ENCODE measurements at regions not wholly inside any gene's neighbourhood (a gene's known extent, or its start where the extent isn't known, plus 50 kb on each side); places are given as distances from the start of the nearest gene placed in this dataset.

DNA sequence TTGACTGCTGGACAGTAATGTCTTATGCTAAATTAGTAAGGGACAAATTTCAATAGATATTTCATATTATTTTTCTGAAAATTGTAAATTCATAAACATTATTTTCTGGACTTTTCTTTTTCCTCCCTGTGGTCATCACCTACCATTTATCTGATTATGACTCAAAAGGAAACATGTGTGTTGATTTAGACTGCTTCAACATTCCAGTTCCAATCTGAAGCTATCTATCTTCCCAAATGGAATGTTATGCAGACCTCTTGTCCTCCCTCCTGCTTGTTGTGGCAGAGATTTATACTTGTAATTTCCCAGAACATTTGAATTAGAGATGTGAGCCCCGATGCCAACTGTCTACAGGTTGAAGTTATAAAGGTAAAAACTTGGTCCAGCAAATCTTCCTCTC, 803.4 kb downstream of the TUSC7 start:
- Mint-ChIP-seq H3K27me3 (no peaks in the 10 kb centered on the region), H3K4me3 (no peak overlapping the region), H3K4me1 (ENCODE audit: low read depth) (no peaks in the 10 kb centered on the region), H3K27ac (no peak overlapping the region), H3K9me3 (peaks cover 6% of the 10 kb centered on the region), H3K36me3 (ENCODE audit: low read depth) (no peaks in the 10 kb centered on the region)
- intact Hi-C loops (cut with micrococcal nuclease): no loop called here

DNA sequence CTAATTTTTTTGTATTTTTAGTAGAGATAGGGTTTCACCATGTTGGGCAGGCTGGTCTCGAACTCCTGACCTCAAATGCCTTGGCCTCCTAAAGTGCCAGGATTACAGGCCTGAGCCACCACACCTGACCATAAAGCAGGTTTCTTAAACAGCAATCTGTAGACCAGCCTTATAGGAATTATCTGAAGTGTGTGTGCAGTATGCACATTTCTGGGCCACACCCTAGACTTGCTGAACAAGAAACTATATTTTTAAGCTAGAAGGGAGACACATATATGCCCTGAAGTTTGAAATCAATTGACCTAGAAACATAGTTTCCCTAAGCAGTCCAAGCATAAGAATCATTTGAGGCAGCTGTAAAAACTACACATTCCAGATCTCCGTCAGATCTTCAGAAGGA, 805.7 kb downstream of the TUSC7 start:
- H3K27me3 Mint-ChIP-seq: no peaks in the 10 kb centered on the region
- no peaks in the 10 kb centered on the region for H3K9me3 Mint-ChIP-seq
- H3K27ac Mint-ChIP-seq: no peak overlapping the region
- no peaks in the 10 kb centered on the region for H3K4me1 Mint-ChIP-seq (ENCODE audit: low read depth)
- no peak overlapping the region for H3K4me3 Mint-ChIP-seq
- no peaks in the 10 kb centered on the region for H3K36me3 Mint-ChIP-seq (ENCODE audit: low read depth)
- intact Hi-C loops (cut with micrococcal nuclease): no loop called here

DNA sequence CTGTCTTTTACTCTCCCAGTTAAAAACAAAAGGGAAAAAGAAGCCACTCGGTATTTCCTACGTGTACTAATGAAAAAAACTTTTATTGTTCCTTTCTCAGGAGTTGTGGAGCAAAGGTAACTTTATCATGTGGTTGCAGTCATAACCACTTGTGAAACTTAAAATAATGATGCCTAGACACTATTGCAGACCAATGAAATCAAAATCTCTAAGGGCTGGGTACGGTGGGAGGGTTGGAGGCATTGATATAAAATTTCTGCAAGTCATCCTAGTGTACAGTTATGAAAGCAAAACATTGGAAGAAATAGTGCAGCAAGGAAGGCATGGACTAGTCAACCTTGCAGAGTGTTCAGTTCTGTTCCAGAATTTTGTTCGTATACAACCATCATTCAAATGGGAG, 808.8 kb downstream of the TUSC7 start:
- Mint-ChIP-seq H3K9me3 (no peaks in the 10 kb centered on the region), H3K4me3 (no peak overlapping the region), H3K4me1 (ENCODE audit: low read depth) (no peaks in the 10 kb centered on the region), H3K27me3 (no peaks in the 10 kb centered on the region), H3K36me3 (ENCODE audit: low read depth) (no peaks in the 10 kb centered on the region), H3K27ac (no peak overlapping the region)
- intact Hi-C loops (cut with micrococcal nuclease): no loop called here

- intact Hi-C loops (cut with micrococcal nuclease): no loop called here
- Mint-ChIP-seq H3K27ac (no peak overlapping the region), H3K4me1 (ENCODE audit: low read depth) (peaks cover 2% of the 10 kb centered on the region), H3K9me3 (no peaks in the 10 kb centered on the region), H3K4me3 (no peak overlapping the region), H3K27me3 (no peaks in the 10 kb centered on the region), H3K36me3 (ENCODE audit: low read depth) (no peaks in the 10 kb centered on the region)
Observed at GRCh38 chr3:117519776-117520175, 810.2 kb downstream of the TUSC7 start.

GRCh38 chr3:117520582-117520981, 811.0 kb downstream of the TUSC7 start:
- intact Hi-C loops (cut with micrococcal nuclease): no loop called here
- Mint-ChIP-seq H3K36me3 (ENCODE audit: low read depth) (no peaks in the 10 kb centered on the region), H3K27ac (no peak overlapping the region), H3K9me3 (no peaks in the 10 kb centered on the region), H3K4me3 (no peak overlapping the region), H3K27me3 (no peaks in the 10 kb centered on the region), H3K4me1 (ENCODE audit: low read depth) (peaks cover 5% of the 10 kb centered on the region)

- H3K4me3 Mint-ChIP-seq: no peak overlapping the region
- no peaks in the 10 kb centered on the region for H3K27me3 Mint-ChIP-seq
- H3K4me1 Mint-ChIP-seq (ENCODE audit: low read depth): peaks cover 5% of the 10 kb centered on the region
- intact Hi-C loops (cut with micrococcal nuclease): no loop called here
- H3K27ac Mint-ChIP-seq: no peak overlapping the region
- H3K36me3 Mint-ChIP-seq (ENCODE audit: low read depth): no peaks in the 10 kb centered on the region
- no peaks in the 10 kb centered on the region for H3K9me3 Mint-ChIP-seq
Observed at GRCh38 chr3:117523418-117523817, 813.8 kb downstream of the TUSC7 start.

- Mint-ChIP-seq H3K36me3 (ENCODE audit: low read depth) (no peaks in the 10 kb centered on the region), H3K27me3 (peaks cover 2% of the 10 kb centered on the region), H3K4me3 (no peak overlapping the region), H3K9me3 (no peaks in the 10 kb centered on the region), H3K4me1 (ENCODE audit: low read depth) (peaks cover 5% of the 10 kb centered on the region), H3K27ac (no peak overlapping the region)
- intact Hi-C loops (cut with micrococcal nuclease): no loop called here
Observed at GRCh38 chr3:117524890-117525289, 815.3 kb downstream of the TUSC7 start.

DNA sequence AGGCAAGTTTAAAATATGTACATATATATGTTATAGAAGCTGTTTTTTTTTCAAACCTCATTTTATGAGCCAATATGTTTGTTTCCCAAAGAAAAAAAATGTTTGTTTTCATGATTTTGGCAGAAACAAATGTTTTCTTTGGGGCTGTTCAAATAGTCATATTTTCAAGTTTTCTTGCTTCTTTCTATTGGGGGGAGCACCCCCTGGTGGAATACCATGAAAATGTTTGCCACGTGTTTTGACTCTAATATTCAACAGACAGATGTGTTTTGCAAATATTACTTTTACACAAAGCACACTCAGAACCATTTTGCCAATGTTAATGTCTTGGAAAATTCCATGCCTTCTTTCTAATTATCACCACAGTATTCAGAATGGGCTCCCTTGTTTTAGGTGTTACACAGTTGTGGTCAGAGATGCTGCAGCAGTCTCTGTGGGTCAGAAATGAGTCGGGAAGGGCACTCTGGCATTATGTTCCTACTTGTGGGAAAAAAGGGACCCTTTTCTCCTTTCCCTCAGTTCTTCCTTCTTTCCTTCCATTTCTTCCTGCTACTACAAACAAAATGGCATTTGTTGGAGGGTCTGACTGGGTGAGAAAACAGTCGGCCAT, 817.0 kb downstream of the TUSC7 start:
- peaks cover 10% of the 10 kb centered on the region for H3K27me3 Mint-ChIP-seq
- no peak overlapping the region for H3K27ac Mint-ChIP-seq
- no peaks in the 10 kb centered on the region for H3K36me3 Mint-ChIP-seq (ENCODE audit: low read depth)
- no peaks in the 10 kb centered on the region for H3K9me3 Mint-ChIP-seq
- intact Hi-C loops (cut with micrococcal nuclease): loop anchor here (1.0 to 2.0 kb wide), 2 partner anchors 507 to 756 kb away; no protein-coding TSS in a partner anchor
- H3K4me1 Mint-ChIP-seq (ENCODE audit: low read depth): peaks cover 5% of the 10 kb centered on the region
- no peak overlapping the region for H3K4me3 Mint-ChIP-seq

DNA sequence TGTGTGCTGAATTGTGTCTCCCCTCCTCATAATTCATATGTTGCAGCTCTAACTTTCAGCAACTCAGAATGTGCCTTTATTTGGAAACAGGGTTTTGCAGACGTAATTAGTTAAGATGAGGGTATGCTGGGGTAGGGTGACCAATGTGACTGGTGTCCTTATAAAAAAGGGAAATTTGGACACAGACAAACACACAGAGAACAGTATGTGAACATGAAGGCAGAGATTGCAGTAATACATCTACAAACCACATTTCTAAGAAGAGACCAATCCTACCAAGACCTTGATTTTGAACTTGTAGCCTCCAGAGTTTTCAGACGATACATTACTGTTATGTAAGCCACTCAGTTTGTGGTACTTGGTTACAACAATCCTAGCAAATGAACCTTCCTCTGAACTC, 817.8 kb downstream of the TUSC7 start:
- Mint-ChIP-seq H3K9me3 (no peaks in the 10 kb centered on the region), H3K4me1 (ENCODE audit: low read depth) (peaks cover 5% of the 10 kb centered on the region), H3K36me3 (ENCODE audit: low read depth) (no peaks in the 10 kb centered on the region), H3K27me3 (peaks cover 11% of the 10 kb centered on the region), H3K4me3 (no peak overlapping the region), H3K27ac (no peak overlapping the region)
- intact Hi-C loops (cut with micrococcal nuclease): loop anchor here (2.0 kb wide), 1 partner anchor 757 kb away; no protein-coding TSS in a partner anchor

DNA sequence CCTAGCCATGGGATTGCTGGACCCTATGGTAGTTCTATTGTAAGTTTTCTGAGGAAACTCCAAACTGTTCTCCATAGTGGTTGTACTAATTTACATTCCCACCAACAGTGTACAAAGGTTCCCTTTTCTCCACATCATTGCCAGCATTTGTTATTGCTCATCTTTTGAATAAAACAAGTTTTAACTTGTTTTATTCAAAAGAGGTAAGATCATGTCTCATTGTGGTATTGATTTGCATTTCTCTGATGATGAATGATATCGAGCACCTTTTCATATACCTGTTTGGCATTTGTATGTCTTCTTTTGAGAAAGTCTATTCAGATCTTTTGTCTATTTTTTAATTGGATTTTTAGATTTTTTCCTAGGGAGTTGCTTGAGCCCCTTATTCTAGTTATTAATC, 819.1 kb downstream of the TUSC7 start:
- Mint-ChIP-seq H3K27ac (no peak overlapping the region), H3K27me3 (peaks cover 13% of the 10 kb centered on the region), H3K9me3 (no peaks in the 10 kb centered on the region), H3K36me3 (ENCODE audit: low read depth) (no peaks in the 10 kb centered on the region), H3K4me3 (no peak overlapping the region), H3K4me1 (ENCODE audit: low read depth) (peaks cover 5% of the 10 kb centered on the region)
- intact Hi-C loops (cut with micrococcal nuclease): no loop called here

DNA sequence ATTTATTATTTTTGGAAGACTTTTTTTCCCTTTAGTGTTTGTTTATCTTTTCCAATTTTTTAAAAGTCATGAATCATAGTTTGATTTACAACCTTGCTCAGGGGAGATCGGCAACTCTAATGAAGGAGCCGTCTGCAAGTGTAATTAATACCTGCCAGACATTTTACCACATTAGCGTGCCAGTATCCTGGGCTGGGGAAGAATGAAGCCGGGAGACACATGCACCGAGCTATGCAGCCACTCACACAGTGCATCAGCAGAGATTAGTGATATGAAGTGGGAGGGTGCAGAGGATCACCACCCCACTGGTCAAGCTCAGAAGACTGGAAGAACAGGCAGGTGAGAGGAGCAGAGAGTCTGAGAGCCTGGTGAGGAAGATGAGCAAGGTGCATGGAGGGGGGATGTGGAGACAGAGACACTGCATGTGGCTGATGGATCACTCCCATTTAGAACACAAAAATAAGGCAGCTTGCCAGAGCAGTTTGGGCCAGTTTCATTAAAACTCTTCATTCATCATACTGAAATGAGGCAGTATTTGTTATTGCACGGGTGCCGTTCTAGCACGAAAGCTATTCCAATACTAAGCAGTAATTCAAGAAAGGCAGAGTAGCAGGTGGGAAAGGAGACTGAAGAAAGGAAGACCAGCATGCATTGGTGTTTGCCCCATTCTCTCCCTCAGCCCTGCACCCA, 821.6 kb downstream of the TUSC7 start:
- H3K9me3 Mint-ChIP-seq: peaks cover 3% of the 10 kb centered on the region
- H3K36me3 Mint-ChIP-seq (ENCODE audit: low read depth): no peaks in the 10 kb centered on the region
- H3K4me1 Mint-ChIP-seq (ENCODE audit: low read depth): no peaks in the 10 kb centered on the region
- H3K27me3 Mint-ChIP-seq: peaks cover 13% of the 10 kb centered on the region
- H3K27ac Mint-ChIP-seq: no peak overlapping the region
- intact Hi-C loops (cut with micrococcal nuclease): no loop called here
- no peak overlapping the region for H3K4me3 Mint-ChIP-seq

GRCh38 chr3:117532268-117532667, 822.7 kb downstream of the TUSC7 start:
- Mint-ChIP-seq H3K4me3 (no peak overlapping the region), H3K27ac (no peak overlapping the region), H3K4me1 (ENCODE audit: low read depth) (no peaks in the 10 kb centered on the region), H3K9me3 (peaks cover 9% of the 10 kb centered on the region), H3K36me3 (ENCODE audit: low read depth) (no peaks in the 10 kb centered on the region), H3K27me3 (peaks cover 13% of the 10 kb centered on the region)
- intact Hi-C loops (cut with micrococcal nuclease): no loop called here

DNA sequence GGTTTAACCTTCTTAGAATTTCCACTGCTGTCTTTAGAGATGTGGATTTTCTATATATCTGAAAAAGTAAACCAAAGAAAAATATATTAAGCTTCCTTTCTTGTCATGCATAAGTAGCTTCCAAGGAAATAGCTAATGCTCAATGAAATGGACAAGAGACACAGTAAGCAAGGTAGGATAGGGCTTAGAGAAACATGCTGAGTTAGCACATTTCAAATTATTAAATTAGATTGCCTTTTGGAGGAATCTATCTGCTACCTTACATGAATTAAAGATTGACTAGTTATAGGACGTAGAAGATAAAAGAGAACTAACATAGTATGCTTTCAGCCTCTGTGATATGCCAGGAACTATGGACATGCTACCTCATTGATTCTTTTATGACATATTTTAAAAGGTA, 824.6 kb downstream of the TUSC7 start:
- Mint-ChIP-seq H3K27ac (no peak overlapping the region), H3K4me1 (ENCODE audit: low read depth) (no peaks in the 10 kb centered on the region)
- intact Hi-C loops (cut with micrococcal nuclease): no loop called here

DNA sequence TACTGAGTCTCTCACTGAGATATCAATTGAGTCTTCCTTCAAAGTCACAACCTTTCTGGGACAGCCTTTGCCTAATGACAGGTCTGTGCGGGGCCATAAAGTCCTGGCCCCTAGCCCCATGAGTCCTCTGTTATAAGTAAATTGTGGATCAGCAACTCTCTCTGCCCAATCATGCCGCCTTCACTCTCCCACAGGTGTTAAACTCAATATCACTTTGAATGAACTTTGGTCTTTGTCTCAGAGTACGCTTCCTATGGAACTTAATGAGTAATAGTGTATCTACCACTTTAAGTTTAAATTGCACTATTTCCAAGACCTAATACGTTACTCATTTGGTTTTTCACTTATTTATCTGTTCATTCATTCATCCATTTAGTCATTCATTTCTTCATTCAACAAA, 826.4 kb downstream of the TUSC7 start:
- H3K4me3 Mint-ChIP-seq: no peak overlapping the region
- H3K4me1 Mint-ChIP-seq (ENCODE audit: low read depth): no peaks in the 10 kb centered on the region
- no peaks in the 10 kb centered on the region for H3K36me3 Mint-ChIP-seq (ENCODE audit: low read depth)
- H3K9me3 Mint-ChIP-seq: peaks cover 9% of the 10 kb centered on the region
- H3K27ac Mint-ChIP-seq: no peak overlapping the region
- intact Hi-C loops (cut with micrococcal nuclease): no loop called here
- H3K27me3 Mint-ChIP-seq: peaks cover 8% of the 10 kb centered on the region

More for the DNA sequence above, 824.6 kb downstream of the TUSC7 start:
- no peaks in the 10 kb centered on the region for H3K36me3 Mint-ChIP-seq (ENCODE audit: low read depth)
- no peak overlapping the region for H3K4me3 Mint-ChIP-seq
- H3K27me3 Mint-ChIP-seq: peaks cover 11% of the 10 kb centered on the region
- peaks cover 9% of the 10 kb centered on the region for H3K9me3 Mint-ChIP-seq

DNA sequence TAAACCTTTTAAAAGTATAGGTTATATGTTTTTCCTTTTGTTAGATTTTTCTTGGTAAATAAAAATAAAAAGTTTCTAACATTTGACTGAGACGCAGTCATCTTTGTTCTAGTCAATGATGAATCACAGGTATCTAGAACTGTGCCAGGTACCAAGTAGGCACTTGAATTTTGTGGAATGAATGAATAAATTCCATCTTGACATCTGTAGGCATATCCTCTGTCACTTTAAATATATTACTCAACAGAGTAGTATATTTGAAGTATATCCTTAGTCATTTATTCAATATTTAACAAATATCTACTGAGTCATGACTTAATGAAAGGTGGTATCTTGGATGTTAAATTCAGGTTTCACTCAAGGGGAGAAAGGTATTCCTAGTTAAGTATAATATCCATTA, 828.4 kb downstream of the TUSC7 start:
- intact Hi-C loops (cut with micrococcal nuclease): no loop called here
- no peaks in the 10 kb centered on the region for H3K4me1 Mint-ChIP-seq (ENCODE audit: low read depth)
- peaks cover 4% of the 10 kb centered on the region for H3K27me3 Mint-ChIP-seq
- H3K9me3 Mint-ChIP-seq: peaks cover 9% of the 10 kb centered on the region
- no peak overlapping the region for H3K27ac Mint-ChIP-seq
- H3K4me3 Mint-ChIP-seq: no peak overlapping the region
- H3K36me3 Mint-ChIP-seq (ENCODE audit: low read depth): no peaks in the 10 kb centered on the region
